GM12878 (cell line): ENCODE measurements at regions not wholly inside any gene's neighbourhood (a gene's known extent, or its start where the extent isn't known, plus 50 kb on each side); places are given as distances from the start of the nearest gene placed in this dataset.

ENCODE experiments used
- ATAC-seq: fragments of 200-7000 bp; cut with Tn5 transposase; 3 replicates; pipeline ENCODE4 v1.9.1; 2020; ENCODE audit warnings: mild to moderate bottlenecking, moderate library complexity
- BruUV-seq: library from RNA; stranded (reverse); fragments of 400-500 nt; replicated peaks from 2 replicates; lab custom pipeline; 2021; lab: Mats Ljungman, UMichigan
- CTCF ChIA-PET: fragments of 300-600 bp; sonication (Branson Sonifier 250); formaldehyde crosslinking; extraction: SDS; loops from one replicate; lab custom pipeline; 2021; ENCODE audit warnings: inconsistent platforms; lab: Yijun Ruan, JAX
- POLR2A ChIA-PET: fragments of 350-600 bp; formaldehyde crosslinking; extraction: SDS; loops from one replicate; lab custom pipeline; 2021; ENCODE audit warnings: inconsistent platforms; lab: Charles Lee
- RAD21 ChIA-PET: fragments of 300-600 bp; sonication (Branson Sonifier 250); formaldehyde crosslinking; loops from one replicate; lab custom pipeline; 2023; ENCODE audit warnings: antibody characterized with exemption; ENCODE audit not compliant: unreplicated experiment; lab: Charles Lee
- SMC1A ChIA-PET: fragments of 300-600 bp; sonication (Branson Sonifier 250); formaldehyde crosslinking; loops from one replicate; lab custom pipeline; 2023; ENCODE audit not compliant: unreplicated experiment, uncharacterized antibody; lab: Charles Lee
- DNase-seq: peaks from one replicate; pipeline ENCODE4 v3.0.0-alpha.2; 2011; ENCODE audit warnings: low read depth, low spot score
- FAIRE-seq: peaks from 3 replicates; lab custom pipeline; 2011; peaks lifted over from hg19 to GRCh38; lab: Jason Lieb, UNC
- H2AFZ ChIP-seq: 2 replicates; pipeline ENCODE4 v1.6.0; 2011; ENCODE audit warnings: low read depth, low read length, control low read depth; ENCODE audit not compliant: control insufficient read depth
- H3K27ac ChIP-seq: 2 replicates; pipeline ENCODE4 v1.5.1; 2011; ENCODE audit warnings: control low read depth; ENCODE audit not compliant: control insufficient read depth, insufficient read depth
- H3K27me3 ChIP-seq, 2 experiments: replicated peaks in 1 of 2; 2 replicates each; pipeline versions ENCODE4 v1.6.0 to v1.6.1; 2011; ENCODE audit warnings: low read length in 1 of 2; ENCODE audit not compliant: control insufficient read depth in 2 of 2, insufficient read depth in 2 of 2
- H3K36me3 ChIP-seq, 2 experiments: 2 replicates each; pipeline ENCODE4 v1.5.1; 2011; ENCODE audit warnings: low read length in 1 of 2; ENCODE audit not compliant: control insufficient read depth in 2 of 2, insufficient read depth in 2 of 2
- H3K4me1 ChIP-seq: 2 replicates; pipeline ENCODE4 v1.6.1; 2011; ENCODE audit warnings: mild to moderate bottlenecking, low read length, moderate library complexity, mixed read lengths; ENCODE audit not compliant: control insufficient read depth, insufficient read depth
- H3K4me2 ChIP-seq: 2 replicates; pipeline ENCODE4 v1.6.0; 2011; ENCODE audit warnings: control low read depth; ENCODE audit not compliant: control insufficient read depth, insufficient read depth
- H3K4me3 ChIP-seq: fragments of 200-600 bp; sonication (generic); 2 replicates; pipeline ENCODE4 v1.5.1; 2016
- H3K79me2 ChIP-seq: 2 replicates; pipeline ENCODE4 v1.6.0; 2011; ENCODE audit warnings: low read length; ENCODE audit not compliant: control insufficient read depth, insufficient read depth
- H3K9ac ChIP-seq: 2 replicates; pipeline ENCODE4 v1.8.0; 2011; ENCODE audit warnings: low read length, control low read depth, mixed read lengths; ENCODE audit not compliant: control insufficient read depth, insufficient read depth
- H3K9me3 ChIP-seq: replicated peaks from 3 replicates; pipeline ENCODE4 v1.5.1; 2011; ENCODE audit warnings: mild to moderate bottlenecking, low read length; ENCODE audit not compliant: control insufficient read depth, insufficient read depth
- H4K20me1 ChIP-seq: 2 replicates; pipeline ENCODE4 v1.6.0; 2011; ENCODE audit not compliant: control insufficient read depth, insufficient read depth
- ELK1 ChIP-seq: IDR thresholded peaks from 2 replicates; pipeline ENCODE4 v1.6.1; 2012; ENCODE audit warnings: low read depth, low read length, improper control_type of control experiment
- RCOR1 ChIP-seq: conservative IDR thresholded peaks from 2 replicates; pipeline ENCODE4 v1.6.1; 2012; ENCODE audit warnings: low read depth, low read length, improper control_type of control experiment
- SPI1 ChIP-seq: IDR thresholded peaks from 2 replicates; pipeline ENCODE4 v1.6.1; 2011; ENCODE audit warnings: low read depth, mild to moderate bottlenecking, low read length, moderate library complexity, borderline replicate concordance; ENCODE audit not compliant: insufficient read depth
- whole genome bisulfite sequencing: methylation state at CpG from one replicate; pipeline ENCODE4 v1.1.6; 2016; ENCODE audit warnings: low lambda C conversion rate; ENCODE audit not compliant: insufficient replicate concordance, insufficient coverage; ENCODE audit errors: missing lambda C conversion rate; 5-methylcytosine and 5-hydroxymethylcytosine counted together
- in situ Hi-C: fragments of 300-500 bp; cut with MboI; formaldehyde crosslinking; loops from 9 replicates; pipeline ENCODE4 v1.14.3; 2018; ENCODE audit warnings: mixed read lengths
- intact Hi-C: fragments of 100-400 bp; cut with micrococcal nuclease; formaldehyde crosslinking; loops from one replicate; pipeline ENCODE4 v1.14.2; 2022; ENCODE audit not compliant: unreplicated experiment
- TF ChIP-seq, protein P1 (sequence below): fragments of 450-650 bp; formaldehyde crosslinking; IDR thresholded peaks from 2 replicates; pipeline ENCODE4 v1.5.0; 2022; ENCODE audit warnings: mild to moderate bottlenecking, missing genetic modification characterization

DNA sequence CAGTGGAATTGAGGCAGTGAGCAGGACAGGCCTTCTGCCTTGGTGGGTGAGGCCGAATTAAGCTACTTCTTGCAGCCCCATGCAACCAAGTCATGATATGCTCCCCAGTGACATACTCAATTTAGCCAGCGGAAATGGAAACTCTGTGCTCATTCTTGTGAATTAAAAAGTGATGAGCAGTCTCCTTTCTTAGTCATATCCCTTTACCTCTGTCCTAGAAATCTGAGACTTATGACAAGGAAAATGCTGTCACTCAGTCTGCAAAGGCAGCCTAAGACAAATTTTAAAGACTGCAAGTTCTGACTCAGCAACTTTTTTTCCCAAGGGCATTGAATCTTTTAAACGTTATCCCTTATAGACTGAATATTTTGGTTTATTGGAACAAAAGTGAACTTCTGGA is 218.2 kb downstream of the SH3BP4 start:
- H3K4me1 ChIP-seq = no peaks in the 10 kb centered on the region
- H3K9ac ChIP-seq = no peak overlapping the region
- RAD21 ChIA-PET = no interaction called here
- no peak overlapping the region for H2AFZ ChIP-seq
- TF ChIP-seq RCOR1 (no peak), SPI1 (no peak), ELK1 (no peak)
- TF ChIP-seq, protein P1, sequence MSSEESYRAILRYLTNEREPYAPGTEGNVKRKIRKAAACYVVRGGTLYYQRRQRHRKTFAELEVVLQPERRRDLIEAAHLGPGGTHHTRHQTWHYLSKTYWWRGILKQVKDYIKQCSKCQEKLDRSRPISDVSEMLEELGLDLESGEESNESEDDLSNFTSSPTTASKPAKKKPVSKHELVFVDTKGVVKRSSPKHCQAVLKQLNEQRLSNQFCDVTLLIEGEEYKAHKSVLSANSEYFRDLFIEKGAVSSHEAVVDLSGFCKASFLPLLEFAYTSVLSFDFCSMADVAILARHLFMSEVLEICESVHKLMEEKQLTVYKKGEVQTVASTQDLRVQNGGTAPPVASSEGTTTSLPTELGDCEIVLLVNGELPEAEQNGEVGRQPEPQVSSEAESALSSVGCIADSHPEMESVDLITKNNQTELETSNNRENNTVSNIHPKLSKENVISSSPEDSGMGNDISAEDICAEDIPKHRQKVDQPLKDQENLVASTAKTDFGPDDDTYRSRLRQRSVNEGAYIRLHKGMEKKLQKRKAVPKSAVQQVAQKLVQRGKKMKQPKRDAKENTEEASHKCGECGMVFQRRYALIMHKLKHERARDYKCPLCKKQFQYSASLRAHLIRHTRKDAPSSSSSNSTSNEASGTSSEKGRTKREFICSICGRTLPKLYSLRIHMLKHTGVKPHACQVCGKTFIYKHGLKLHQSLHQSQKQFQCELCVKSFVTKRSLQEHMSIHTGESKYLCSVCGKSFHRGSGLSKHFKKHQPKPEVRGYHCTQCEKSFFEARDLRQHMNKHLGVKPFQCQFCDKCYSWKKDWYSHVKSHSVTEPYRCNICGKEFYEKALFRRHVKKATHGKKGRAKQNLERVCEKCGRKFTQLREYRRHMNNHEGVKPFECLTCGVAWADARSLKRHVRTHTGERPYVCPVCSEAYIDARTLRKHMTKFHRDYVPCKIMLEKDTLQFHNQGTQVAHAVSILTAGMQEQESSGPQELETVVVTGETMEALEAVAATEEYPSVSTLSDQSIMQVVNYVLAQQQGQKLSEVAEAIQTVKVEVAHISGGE = no peak
- no peaks in the 10 kb centered on the region for H3K79me2 ChIP-seq
- ATAC-seq (no peak), DNase-seq (no peak), FAIRE-seq (no peak)
- no peak overlapping the region for H3K4me2 ChIP-seq
- no peaks in the 10 kb centered on the region for H4K20me1 ChIP-seq
- in situ Hi-C loops = no loop called here
- no peaks in the 10 kb centered on the region for H3K36me3 ChIP-seq
- CTCF ChIA-PET = no interaction called here
- BruUV-seq = no TSS peak
- no peak overlapping the region for H3K27ac ChIP-seq
- H3K27me3 ChIP-seq = no peaks in the 10 kb centered on the region
- WGBS = 15% methylated on average over 3 of the region's 3 CpGs
- POLR2A ChIA-PET = no interaction called here
- no peaks in the 10 kb centered on the region for H3K9me3 ChIP-seq
- no peak overlapping the region for H3K4me3 ChIP-seq
- intact Hi-C loops = no loop called here
- SMC1A ChIA-PET = no interaction called here
